Keratinocyte (primary cell): ENCODE measurements at regions not wholly inside any gene's neighbourhood (a gene's known extent, or its start where the extent isn't known, plus 50 kb on each side); places are given as distances from the start of the nearest gene placed in this dataset.

Experiments
- DNase-seq: peaks from one replicate; pipeline ENCODE4 v3.0.0-alpha.2; 2011; ENCODE audit warnings: low read depth, missing footprints, low spot score
- FAIRE-seq: peaks from 2 replicates; lab custom pipeline; 2011; peaks lifted over from hg19 to GRCh38; lab: Jason Lieb, UNC
- H2AFZ ChIP-seq: 2 replicates; pipeline ENCODE4 v1.6.0; 2012; ENCODE audit warnings: low read length, control low read depth, inconsistent platforms; ENCODE audit not compliant: control insufficient read depth
- H3K27ac ChIP-seq: 2 replicates; pipeline ENCODE4 v1.5.1; 2011; ENCODE audit warnings: low read length; ENCODE audit not compliant: control insufficient read depth, insufficient read depth
- H3K27me3 ChIP-seq: 3 replicates; pipeline ENCODE4 v1.6.0; 2011; ENCODE audit warnings: low read length; ENCODE audit not compliant: control insufficient read depth, insufficient read depth; ENCODE audit errors: extremely low read depth
- H3K36me3 ChIP-seq, 2 experiments: 2 replicates in 1 of 2; 3 replicates in 1 of 2; pipeline ENCODE4 v1.5.1; 2011; ENCODE audit warnings: low read length in 2 of 2, mild to moderate bottlenecking in 1 of 2; ENCODE audit not compliant: control insufficient read depth in 2 of 2, insufficient read depth in 2 of 2; ENCODE audit errors: extremely low read depth in 1 of 2
- H3K4me1 ChIP-seq: 3 replicates; pipeline ENCODE4 v1.5.1; 2011; ENCODE audit warnings: low read length; ENCODE audit not compliant: control insufficient read depth, insufficient read depth; ENCODE audit errors: extremely low read depth
- H3K4me2 ChIP-seq: 3 replicates; pipeline ENCODE4 v1.6.0; 2011; ENCODE audit warnings: low read depth, low read length; ENCODE audit not compliant: control insufficient read depth, insufficient read depth; ENCODE audit errors: extremely low read depth
- H3K4me3 ChIP-seq, 3 experiments: fragments of 200-600 bp in 1 of 3; sonication (generic) in 1 of 3; 2 replicates in 2 of 3; 3 replicates in 1 of 3; pipeline ENCODE4 v1.5.1; 2011 to 2016; ENCODE audit warnings: low read length in 3 of 3, mild to moderate bottlenecking in 3 of 3, control low read depth in 2 of 3, inconsistent platforms in 1 of 3, low read depth in 1 of 3, mixed read lengths in 1 of 3, mixed run types in 1 of 3, moderate library complexity in 1 of 3; ENCODE audit not compliant: control insufficient read depth in 2 of 3, insufficient read depth in 2 of 3; ENCODE audit errors: extremely low read depth in 1 of 3
- H3K79me2 ChIP-seq: 2 replicates; pipeline ENCODE4 v1.6.0; 2012; ENCODE audit warnings: low read length; ENCODE audit not compliant: control insufficient read depth, insufficient read depth
- H3K9ac ChIP-seq: 3 replicates; pipeline ENCODE4 v1.6.0; 2011; ENCODE audit warnings: low read length; ENCODE audit not compliant: control insufficient read depth, insufficient read depth; ENCODE audit errors: extremely low read depth
- H3K9me1 ChIP-seq: 3 replicates; pipeline ENCODE4 v1.6.0; 2011; ENCODE audit warnings: low read length; ENCODE audit not compliant: control insufficient read depth, insufficient read depth; ENCODE audit errors: extremely low read depth
- H3K9me3 ChIP-seq: 2 replicates; pipeline ENCODE4 v1.5.1; 2012; ENCODE audit warnings: low read depth, low read length; ENCODE audit not compliant: control insufficient read depth
- H4K20me1 ChIP-seq: 3 replicates; pipeline ENCODE4 v1.6.0; 2011; ENCODE audit warnings: low read length; ENCODE audit not compliant: control insufficient read depth, insufficient read depth; ENCODE audit errors: extremely low read depth
- EZH2 ChIP-seq: IDR thresholded peaks from one replicate; pipeline ENCODE4 v1.6.1; 2012; ENCODE audit warnings: inconsistent platforms, mild to moderate bottlenecking, low read length, moderate library complexity
- dilution Hi-C: fragments of 300-500 bp; cut with MboI; formaldehyde crosslinking; loops from one replicate; pipeline ENCODE4 v1.7.0; 2020; ENCODE audit warnings: low sequenced_read_pairs; ENCODE audit not compliant: extremely low pct_ligation_motif_present
- TF ChIP-seq, protein P1 (sequence below), 3 experiments: IDR thresholded peaks in 1 of 3; conservative IDR thresholded peaks in 1 of 3; optimal IDR thresholded peaks in 1 of 3; 2 replicates in 2 of 3; 3 replicates in 1 of 3; pipeline versions ENCODE3 to v1.5.1; 2011; ENCODE audit warnings: low read length in 3 of 3, mild to moderate bottlenecking in 3 of 3, moderate library complexity in 2 of 3, control low read depth in 1 of 3, inconsistent platforms in 1 of 3; ENCODE audit not compliant: insufficient read depth in 2 of 3; ENCODE audit errors: extremely low read depth in 1 of 3

DNA sequence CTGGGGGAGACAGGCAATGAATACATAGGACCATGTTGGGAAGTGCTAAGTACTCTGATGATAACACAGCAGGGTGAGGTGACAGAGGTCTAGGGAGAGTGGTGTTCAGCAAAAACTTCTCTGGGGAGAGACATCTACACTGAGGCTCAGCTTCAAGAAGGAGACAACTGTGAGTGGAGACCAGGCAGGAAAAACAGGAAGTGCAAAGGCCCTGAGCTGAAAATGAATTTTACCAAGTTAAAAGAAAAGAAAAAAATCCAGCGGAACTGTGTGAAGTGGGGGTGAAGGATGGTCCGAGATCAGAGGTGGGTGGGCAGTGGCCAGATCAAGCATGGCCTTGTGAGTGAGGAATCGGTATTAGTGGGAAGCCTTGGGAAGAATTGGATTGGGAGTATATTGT, 110.1 kb upstream of the CLSTN2 start:
- dilution Hi-C loops = no loop called here
- H3K4me3 ChIP-seq = no peak overlapping the region
- H3K27ac ChIP-seq = no peak overlapping the region
- H3K9me3 ChIP-seq = no peaks in the 10 kb centered on the region
- DNase-seq (no peak), FAIRE-seq (no peak)
- no peaks in the 10 kb centered on the region for H3K79me2 ChIP-seq
- H3K9ac ChIP-seq = no peak overlapping the region
- no peaks in the 10 kb centered on the region for H4K20me1 ChIP-seq
- no peak for TF ChIP-seq EZH2
- TF ChIP-seq, protein P1, sequence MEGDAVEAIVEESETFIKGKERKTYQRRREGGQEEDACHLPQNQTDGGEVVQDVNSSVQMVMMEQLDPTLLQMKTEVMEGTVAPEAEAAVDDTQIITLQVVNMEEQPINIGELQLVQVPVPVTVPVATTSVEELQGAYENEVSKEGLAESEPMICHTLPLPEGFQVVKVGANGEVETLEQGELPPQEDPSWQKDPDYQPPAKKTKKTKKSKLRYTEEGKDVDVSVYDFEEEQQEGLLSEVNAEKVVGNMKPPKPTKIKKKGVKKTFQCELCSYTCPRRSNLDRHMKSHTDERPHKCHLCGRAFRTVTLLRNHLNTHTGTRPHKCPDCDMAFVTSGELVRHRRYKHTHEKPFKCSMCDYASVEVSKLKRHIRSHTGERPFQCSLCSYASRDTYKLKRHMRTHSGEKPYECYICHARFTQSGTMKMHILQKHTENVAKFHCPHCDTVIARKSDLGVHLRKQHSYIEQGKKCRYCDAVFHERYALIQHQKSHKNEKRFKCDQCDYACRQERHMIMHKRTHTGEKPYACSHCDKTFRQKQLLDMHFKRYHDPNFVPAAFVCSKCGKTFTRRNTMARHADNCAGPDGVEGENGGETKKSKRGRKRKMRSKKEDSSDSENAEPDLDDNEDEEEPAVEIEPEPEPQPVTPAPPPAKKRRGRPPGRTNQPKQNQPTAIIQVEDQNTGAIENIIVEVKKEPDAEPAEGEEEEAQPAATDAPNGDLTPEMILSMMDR (optimal IDR thresholded peaks at IDR 0.05 in 1 of 3, IDR thresholded peaks at IDR 0.05 in 1 of 3, conservative IDR thresholded peaks at IDR 0.05 in 1 of 3; ENCODE audit: extremely low read depth in 1 of 3, insufficient read depth in 2 of 3, low read length in 3 of 3) = no peak
- H3K4me2 ChIP-seq = no peak overlapping the region
- H3K36me3 ChIP-seq = no peaks in the 10 kb centered on the region
- H3K4me1 ChIP-seq = no peaks in the 10 kb centered on the region
- H3K27me3 ChIP-seq = no peaks in the 10 kb centered on the region
- no peak overlapping the region for H2AFZ ChIP-seq
- no peaks in the 10 kb centered on the region for H3K9me1 ChIP-seq

DNA sequence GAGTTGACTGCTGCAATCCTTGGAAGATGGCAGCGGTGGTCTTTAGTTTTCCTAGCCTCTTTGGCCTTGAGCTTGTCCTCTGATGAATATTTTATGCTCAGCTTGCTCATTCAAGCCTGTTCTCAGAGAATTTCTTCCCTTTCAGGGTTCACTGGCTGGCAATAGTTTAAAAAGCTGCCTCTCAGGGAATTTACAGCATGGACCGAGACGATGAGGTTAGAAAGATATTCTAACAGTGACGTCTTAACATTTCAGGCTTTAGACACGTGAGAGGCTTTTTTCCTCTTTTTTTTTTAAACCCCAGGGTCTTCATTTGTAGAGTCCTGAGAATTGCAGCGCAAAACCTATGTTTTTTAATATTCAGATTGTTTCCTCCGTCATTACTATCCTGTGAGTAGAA, 120.3 kb upstream of the CLSTN2 start:
- DNase-seq = no peak
- no peak for FAIRE-seq

More for the DNA sequence above, 120.3 kb upstream of the CLSTN2 start:
- Histone ChIP-seq H3K27me3 (no peaks in the 10 kb centered on the region), H3K4me3 (no peak overlapping the region), H3K9me3 (no peaks in the 10 kb centered on the region), H3K9me1 (no peaks in the 10 kb centered on the region), H3K79me2 (no peaks in the 10 kb centered on the region), H3K4me1 (no peaks in the 10 kb centered on the region), H3K36me3 (no peaks in the 10 kb centered on the region), H3K4me2 (no peak overlapping the region), H4K20me1 (no peaks in the 10 kb centered on the region), H2AFZ (no peak overlapping the region), H3K9ac (no peak overlapping the region), H3K27ac (no peak overlapping the region)
- no peak for TF ChIP-seq EZH2
- TF ChIP-seq, protein P1 (optimal IDR thresholded peaks at IDR 0.05 in 1 of 3, IDR thresholded peaks at IDR 0.05 in 1 of 3, conservative IDR thresholded peaks at IDR 0.05 in 1 of 3; ENCODE audit: extremely low read depth in 1 of 3, insufficient read depth in 2 of 3, low read length in 3 of 3) = no peak
- dilution Hi-C loops = no loop called here
